Prostate gland (tissue), 2 donors: ENCODE measurements at regions not wholly inside any gene's neighbourhood (a gene's known extent, or its start where the extent isn't known, plus 50 kb on each side); places are given as distances from the start of the nearest gene placed in this dataset.

Experiments used
- DNase-seq: peaks from one replicate; pipeline ENCODE4 v3.0.0-alpha.2; 2019; ENCODE audit warnings: low spot score
- H3K27ac ChIP-seq, 2 donors: fragments of 200-600 bp; sonication (generic); 2 replicates each; pipeline ENCODE4 v1.5.1; 2017 to 2019
- H3K27me3 ChIP-seq: fragments of 200-600 bp; sonication (generic); replicated peaks from 2 replicates; pipeline ENCODE4 v1.5.1; 2019; ENCODE audit not compliant: insufficient read depth
- H3K36me3 ChIP-seq, 2 donors: fragments of 200-600 bp; sonication (generic); 1 replicate in 1 of 2; 2 replicates in 1 of 2; pipeline versions ENCODE4 v1.5.1 to v1.8.1; 2017 to 2019
- H3K4me1 ChIP-seq: fragments of 200-600 bp; sonication (generic); replicated peaks from 2 replicates; pipeline ENCODE4 v1.5.1; 2019
- H3K4me3 ChIP-seq, 2 donors: fragments of 200-600 bp; sonication (generic); 2 replicates each; pipeline ENCODE4 v1.5.1; 2017 to 2019
- H3K9me3 ChIP-seq: fragments of 200-600 bp; sonication (generic); 2 replicates; pipeline ENCODE4 v1.5.1; 2017
- CTCF ChIP-seq, 4 experiments: fragments of 200-600 bp in 2 of 4; fragments of 450-650 bp in 2 of 4; sonication (generic) in 2 of 4; IDR thresholded peaks; 1 replicate in 3 of 4; 2 replicates in 1 of 4; pipeline ENCODE4 v1.5.1; 2016 to 2019; ENCODE audit warnings: antibody characterized with exemption in 4 of 4, mild to moderate bottlenecking in 2 of 4, moderate library complexity in 2 of 4
- POLR2A ChIP-seq: fragments of 450-650 bp; IDR thresholded peaks from one replicate; pipeline ENCODE4 v1.6.1; 2016; ENCODE audit warnings: antibody characterized with exemption, mild to moderate bottlenecking
- POLR2AphosphoS5 ChIP-seq: sonication (generic); formaldehyde crosslinking; IDR thresholded peaks from one replicate; pipeline ENCODE4 v1.6.1; 2017; ENCODE audit warnings: antibody characterized with exemption
- WGBS: methylation state at CpG from one replicate; pipeline ENCODE4 v1.1.5; 2018; 5-methylcytosine and 5-hydroxymethylcytosine counted together
- intact Hi-C: fragments of 100-400 bp; cut with DNase I; formaldehyde crosslinking; loops from one replicate; pipeline ENCODE4 v1.14.2; 2022

GRCh38 chr4:84164201-84164600, 334.9 kb downstream of the NKX6-1 start:
- Histone ChIP-seq H3K36me3 (no peaks in the 10 kb centered on the region), H3K27ac (no peak overlapping the region), H3K4me1 (no peaks in the 10 kb centered on the region), H3K4me3 (no peak overlapping the region), H3K9me3 (no peaks in the 10 kb centered on the region), H3K27me3 (no peaks in the 10 kb centered on the region)
- TF ChIP-seq CTCF (IDR thresholded peaks at IDR 0.05) (no peak), POLR2A (no peak), POLR2AphosphoS5 (no peak)
- no peak for DNase-seq
- WGBS: 83% methylated on average over 4 of the region's 4 CpGs
- intact Hi-C loops: no loop called here

- 6% methylated on average over 5 of the region's 5 CpGs for WGBS
- Histone ChIP-seq H3K27me3 (no peaks in the 10 kb centered on the region), H3K4me3 (no peak overlapping the region), H3K27ac (no peak overlapping the region), H3K9me3 (no peaks in the 10 kb centered on the region), H3K36me3 (no peaks in the 10 kb centered on the region), H3K4me1 (no peaks in the 10 kb centered on the region)
- DNase-seq: no peak
- TF ChIP-seq POLR2A (no peak), POLR2AphosphoS5 (no peak), CTCF (IDR thresholded peaks at IDR 0.05) (no peak)
- intact Hi-C loops: no loop called here
Observed at GRCh38 chr4:84159762-84160161, 339.3 kb downstream of the NKX6-1 start.

- no peaks in the 10 kb centered on the region for H3K9me3 ChIP-seq
- WGBS: 67% methylated on average over 5 of the region's 5 CpGs
- TF ChIP-seq CTCF (IDR thresholded peaks at IDR 0.05): no peak
- H3K27ac ChIP-seq: no peak overlapping the region
- H3K4me3 ChIP-seq: no peak overlapping the region
- no peaks in the 10 kb centered on the region for H3K27me3 ChIP-seq
- intact Hi-C loops: no loop called here
- H3K36me3 ChIP-seq: no peaks in the 10 kb centered on the region
- H3K4me1 ChIP-seq: no peaks in the 10 kb centered on the region
- DNase-seq: no peak
Observed at GRCh38 chr4:84158670-84159069, 340.4 kb downstream of the NKX6-1 start.

- DNase-seq: no peak
- no peak overlapping the region for H3K27ac ChIP-seq
Observed at GRCh38 chr4:84151574-84151973, 347.5 kb downstream of the NKX6-1 start.

GRCh38 chr4:84150177-84150576, 348.9 kb downstream of the NKX6-1 start:
- Histone ChIP-seq H3K27ac (no peak overlapping the region), H3K4me1 (no peaks in the 10 kb centered on the region), H3K27me3 (no peaks in the 10 kb centered on the region), H3K9me3 (no peaks in the 10 kb centered on the region), H3K36me3 (no peaks in the 10 kb centered on the region), H3K4me3 (no peak overlapping the region)
- no peak for DNase-seq
- intact Hi-C loops: no loop called here
- no peak for TF ChIP-seq POLR2A
- TF ChIP-seq POLR2AphosphoS5: no peak
- no peak for TF ChIP-seq CTCF (IDR thresholded peaks at IDR 0.05)
- WGBS: 97% methylated on average over 1 of the region's 1 CpG

More at GRCh38 chr4:84151574-84151973, 347.5 kb downstream of the NKX6-1 start:
- H3K36me3 ChIP-seq: no peaks in the 10 kb centered on the region
- H3K4me3 ChIP-seq: no peak overlapping the region
- intact Hi-C loops: no loop called here
- WGBS: 45% methylated on average over 2 of the region's 2 CpGs
- H3K27me3 ChIP-seq: no peaks in the 10 kb centered on the region
- no peaks in the 10 kb centered on the region for H3K4me1 ChIP-seq
- no peak for TF ChIP-seq POLR2A
- no peak for TF ChIP-seq CTCF (IDR thresholded peaks at IDR 0.05)
- no peak for TF ChIP-seq POLR2AphosphoS5
- H3K9me3 ChIP-seq: no peaks in the 10 kb centered on the region
